Spleen (tissue), 7 donors: ENCODE measurements at regions not wholly inside any gene's neighbourhood (a gene's known extent, or its start where the extent isn't known, plus 50 kb on each side); places are given as distances from the start of the nearest gene placed in this dataset.

Experiments used
- CTCF ChIP-seq, 11 experiments: fragments of 200-600 bp in 7 of 11; fragments of 450-650 bp in 4 of 11; sonication (generic) in 4 of 11; IDR thresholded peaks in 8 of 11; conservative IDR thresholded peaks in 3 of 11; 1 replicate in 7 of 11; 2 replicates in 4 of 11; pipeline versions ENCODE4 v1.4.0 to v1.8.0; 2016 to 2021; ENCODE audit warnings: antibody characterized with exemption in 11 of 11, inconsistent platforms in 4 of 11, mild to moderate bottlenecking in 1 of 11
- POLR2AphosphoS5 ChIP-seq, 3 donors: sonication (generic); formaldehyde crosslinking; IDR thresholded peaks; one replicate each; pipeline ENCODE4 v1.5.1; 2017; ENCODE audit warnings: antibody characterized with exemption in 3 of 3
- donor health status: DM: no; HTN: no; CAD: no; lungs with moderate emphysema.
- donor health status: DM: no; HTN: no; CAD: no.
- donor health status: DM: no; HTN: no; CAD: no.

- TF ChIP-seq CTCF (IDR thresholded peaks at IDR 0.05 in 8 of 11, conservative IDR thresholded peaks at IDR 0.05 in 3 of 11) (no peak), POLR2AphosphoS5 (IDR thresholded peaks at IDR 0.05) (no peak)
These were observed 124.4 kb upstream of the KLHL29 start for GRCh38 chr2:23260621-23261020.
